Central memory CD8-positive, alpha-beta T cell (primary cell): ENCODE measurements at regions not wholly inside any gene's neighbourhood (a gene's known extent, or its start where the extent isn't known, plus 50 kb on each side); places are given as distances from the start of the nearest gene placed in this dataset.

Experiments used
- ATAC-seq: fragments of 150-1000 bp; cut with Tn5 transposase; replicated peaks from 2 replicates; pipeline ENCODE4 v1.10.0; 2022; ENCODE audit warnings: mild to moderate bottlenecking, moderate FRiP score, moderate number of reproducible peaks; ENCODE audit not compliant: poor library complexity, severe bottlenecking; ENCODE audit errors: extremely low read depth
- DNase-seq, 2 donors: peaks; one replicate each; pipeline ENCODE4 v3.0.0; 2021; ENCODE audit warnings: low spot score in 2 of 2
- H3K27ac Mint-ChIP-seq: one replicate; pipeline ENCODE4 v1.8.0; 2022; ENCODE audit warnings: low read depth, mild to moderate bottlenecking, moderate library complexity, mixed read lengths
- H3K27me3 Mint-ChIP-seq: one replicate; pipeline ENCODE4 v1.8.0; 2022; ENCODE audit warnings: mixed read lengths
- H3K36me3 Mint-ChIP-seq: one replicate; pipeline ENCODE4 v1.8.0; 2022; ENCODE audit warnings: mild to moderate bottlenecking, moderate library complexity, mixed read lengths; ENCODE audit not compliant: insufficient read depth
- H3K4me1 Mint-ChIP-seq: one replicate; pipeline ENCODE4 v1.8.0; 2022; ENCODE audit warnings: mixed read lengths
- H3K4me3 Mint-ChIP-seq: one replicate; pipeline ENCODE4 v1.8.0; 2022; ENCODE audit warnings: mild to moderate bottlenecking, moderate library complexity, mixed read lengths
- H3K9me3 Mint-ChIP-seq: one replicate; pipeline ENCODE4 v1.8.0; 2022; ENCODE audit warnings: mixed read lengths

- peaks cover 24% of the 10 kb centered on the region for H3K9me3 Mint-ChIP-seq
- H3K4me1 Mint-ChIP-seq: no peaks in the 10 kb centered on the region
- no peaks in the 10 kb centered on the region for H3K27me3 Mint-ChIP-seq
- H3K27ac Mint-ChIP-seq: no peak overlapping the region
- no peak for DNase-seq
- no peak overlapping the region for H3K4me3 Mint-ChIP-seq
- H3K36me3 Mint-ChIP-seq: no peaks in the 10 kb centered on the region
- no peak for ATAC-seq
Measured at GRCh38 chr4:127174201-127174600, 458.6 kb upstream of the INTU start.

- peaks cover 20% of the 10 kb centered on the region for H3K9me3 Mint-ChIP-seq
- H3K36me3 Mint-ChIP-seq: no peaks in the 10 kb centered on the region
- no peak for DNase-seq
- H3K27ac Mint-ChIP-seq: no peak overlapping the region
- H3K4me1 Mint-ChIP-seq: no peaks in the 10 kb centered on the region
- no peak overlapping the region for H3K4me3 Mint-ChIP-seq
- ATAC-seq: no peak
- H3K27me3 Mint-ChIP-seq: no peaks in the 10 kb centered on the region
Measured at GRCh38 chr4:127174616-127175015, 458.1 kb upstream of the INTU start.

- H3K4me3 Mint-ChIP-seq: no peak overlapping the region
- no peaks in the 10 kb centered on the region for H3K27me3 Mint-ChIP-seq
- ATAC-seq (no peak), DNase-seq (no peak)
- no peak overlapping the region for H3K27ac Mint-ChIP-seq
- no peaks in the 10 kb centered on the region for H3K4me1 Mint-ChIP-seq
- H3K9me3 Mint-ChIP-seq: peaks cover 22% of the 10 kb centered on the region
- H3K36me3 Mint-ChIP-seq: no peaks in the 10 kb centered on the region
Measured at GRCh38 chr4:127179256-127180087, 453.3 kb upstream of the INTU start.

GRCh38 chr4:127181001-127181400 is 451.8 kb upstream of the INTU start:
- Mint-ChIP-seq H3K4me1 (no peaks in the 10 kb centered on the region), H3K27ac (no peak overlapping the region), H3K4me3 (no peak overlapping the region), H3K9me3 (peaks cover 22% of the 10 kb centered on the region), H3K36me3 (no peaks in the 10 kb centered on the region), H3K27me3 (no peaks in the 10 kb centered on the region)
- no peak for DNase-seq
- ATAC-seq: no peak

GRCh38 chr4:127182687-127183086 is 450.1 kb upstream of the INTU start:
- no peak for DNase-seq
- H3K4me3 Mint-ChIP-seq: no peak overlapping the region
- no peak for ATAC-seq
- H3K27ac Mint-ChIP-seq: no peak overlapping the region
- H3K4me1 Mint-ChIP-seq: no peaks in the 10 kb centered on the region
- no peaks in the 10 kb centered on the region for H3K27me3 Mint-ChIP-seq
- H3K9me3 Mint-ChIP-seq: peaks cover 22% of the 10 kb centered on the region
- H3K36me3 Mint-ChIP-seq: no peaks in the 10 kb centered on the region

- Mint-ChIP-seq H3K27ac (no peak overlapping the region), H3K9me3 (peaks cover 23% of the 10 kb centered on the region), H3K4me3 (no peak overlapping the region), H3K36me3 (no peaks in the 10 kb centered on the region), H3K4me1 (no peaks in the 10 kb centered on the region), H3K27me3 (no peaks in the 10 kb centered on the region)
- no peak for ATAC-seq
- no peak for DNase-seq
Measured at GRCh38 chr4:127188847-127189246, 443.9 kb upstream of the INTU start.

- H3K27ac Mint-ChIP-seq: no peak overlapping the region
- peaks cover 37% of the 10 kb centered on the region for H3K9me3 Mint-ChIP-seq
- H3K4me1 Mint-ChIP-seq: no peaks in the 10 kb centered on the region
- no peaks in the 10 kb centered on the region for H3K27me3 Mint-ChIP-seq
- H3K36me3 Mint-ChIP-seq: no peaks in the 10 kb centered on the region
- DNase-seq (no peak), ATAC-seq (no peak)
- no peak overlapping the region for H3K4me3 Mint-ChIP-seq
Measured at GRCh38 chr4:127194281-127194680, 438.5 kb upstream of the INTU start.

- Mint-ChIP-seq H3K27ac (no peak overlapping the region), H3K36me3 (no peaks in the 10 kb centered on the region), H3K4me1 (no peaks in the 10 kb centered on the region), H3K9me3 (peaks cover 29% of the 10 kb centered on the region), H3K27me3 (no peaks in the 10 kb centered on the region), H3K4me3 (no peak overlapping the region)
- ATAC-seq (no peak), DNase-seq (no peak)
Measured at GRCh38 chr4:127196655-127197352, 436.0 kb upstream of the INTU start.

GRCh38 chr4:127203562-127204200 is 429.1 kb upstream of the INTU start:
- H3K36me3 Mint-ChIP-seq: no peaks in the 10 kb centered on the region
- peaks cover 16% of the 10 kb centered on the region for H3K9me3 Mint-ChIP-seq
- H3K4me3 Mint-ChIP-seq: no peak overlapping the region
- H3K27me3 Mint-ChIP-seq: no peaks in the 10 kb centered on the region
- H3K27ac Mint-ChIP-seq: no peak overlapping the region
- DNase-seq: no peak
- no peak for ATAC-seq
- no peaks in the 10 kb centered on the region for H3K4me1 Mint-ChIP-seq

GRCh38 chr4:127204322-127204721 is 428.4 kb upstream of the INTU start:
- no peak overlapping the region for H3K27ac Mint-ChIP-seq
- ATAC-seq (no peak), DNase-seq (no peak)
- no peaks in the 10 kb centered on the region for H3K36me3 Mint-ChIP-seq
- H3K4me1 Mint-ChIP-seq: no peaks in the 10 kb centered on the region
- peaks cover 11% of the 10 kb centered on the region for H3K9me3 Mint-ChIP-seq
- H3K27me3 Mint-ChIP-seq: no peaks in the 10 kb centered on the region
- H3K4me3 Mint-ChIP-seq: no peak overlapping the region

- Mint-ChIP-seq H3K4me1 (no peaks in the 10 kb centered on the region), H3K36me3 (no peaks in the 10 kb centered on the region), H3K9me3 (peaks cover 11% of the 10 kb centered on the region), H3K27ac (no peak overlapping the region), H3K27me3 (no peaks in the 10 kb centered on the region), H3K4me3 (no peak overlapping the region)
- ATAC-seq: no peak
- DNase-seq: no peak
Measured at GRCh38 chr4:127209580-127210095, 423.1 kb upstream of the INTU start.

GRCh38 chr4:127210893-127211649 is 421.7 kb upstream of the INTU start:
- H3K27ac Mint-ChIP-seq: no peak overlapping the region
- H3K4me1 Mint-ChIP-seq: no peaks in the 10 kb centered on the region
- no peaks in the 10 kb centered on the region for H3K27me3 Mint-ChIP-seq
- H3K9me3 Mint-ChIP-seq: peaks cover 11% of the 10 kb centered on the region
- DNase-seq (no peak), ATAC-seq (no peak)
- no peaks in the 10 kb centered on the region for H3K36me3 Mint-ChIP-seq
- no peak overlapping the region for H3K4me3 Mint-ChIP-seq
